Uterus (tissue), 2 donors: ENCODE measurements at regions not wholly inside any gene's neighbourhood (a gene's known extent, or its start where the extent isn't known, plus 50 kb on each side); places are given as distances from the start of the nearest gene placed in this dataset.

Source experiments
- CTCF ChIP-seq, 4 experiments: fragments of 200-600 bp in 2 of 4; fragments of 450-650 bp in 2 of 4; sonication (generic) in 2 of 4; IDR thresholded peaks; one replicate each; pipeline ENCODE4 v1.5.1; 2016 to 2019; ENCODE audit warnings: antibody characterized with exemption in 4 of 4, mild to moderate bottlenecking in 2 of 4, moderate library complexity in 1 of 4
- POLR2A ChIP-seq, 2 donors: fragments of 450-650 bp; IDR thresholded peaks; one replicate each; pipeline ENCODE4 v1.6.1; 2016; ENCODE audit warnings: antibody characterized with exemption in 2 of 2, mild to moderate bottlenecking in 1 of 2, moderate library complexity in 1 of 2

GRCh38 chr1:57633881-57634280, 210.0 kb upstream of the DAB1 start:
- TF ChIP-seq POLR2A (IDR thresholded peaks at IDR 0.05), result no peak
- TF ChIP-seq CTCF (IDR thresholded peaks at IDR 0.05), result no peak
